ENCODE measurements at regions not wholly inside any gene's neighbourhood (a gene's known extent, or its start where the extent isn't known, plus 50 kb on each side); places are given as distances from the start of the nearest gene placed in this dataset.

- no peak overlapping the region for H3K4me3 ChIP-seq (ENCODE audit: low read depth, low read length)
- TF ChIP-seq CTCF (IDR thresholded peaks at IDR 0.05; ENCODE audit: insufficient read depth, low read length) = no peak
- no peak for DNase-seq (ENCODE audit: low read depth)
Observed at GRCh38 chr16:72471317-72471924, 299.5 kb upstream of the PMFBP1 start.

- no peak for DNase-seq (ENCODE audit: low read depth)
- no peak overlapping the region for H3K4me3 ChIP-seq (ENCODE audit: low read depth, low read length)
- TF ChIP-seq CTCF (IDR thresholded peaks at IDR 0.05; ENCODE audit: insufficient read depth, low read length) = no peak
Observed at GRCh38 chr16:72470541-72470940, 298.6 kb upstream of the PMFBP1 start.

GRCh38 chr16:72469932-72470331, 298.0 kb upstream of the PMFBP1 start:
- H3K4me3 ChIP-seq (ENCODE audit: low read depth, low read length) = no peak overlapping the region
- TF ChIP-seq CTCF (IDR thresholded peaks at IDR 0.05; ENCODE audit: insufficient read depth, low read length) = no peak
- no peak for DNase-seq (ENCODE audit: low read depth)

- DNase-seq (ENCODE audit: low read depth) = peak; percentile 52
- no peak for TF ChIP-seq CTCF (IDR thresholded peaks at IDR 0.05; ENCODE audit: insufficient read depth, low read length)
- no peak overlapping the region for H3K4me3 ChIP-seq (ENCODE audit: low read depth, low read length)
Observed at GRCh38 chr16:72468582-72468981, 296.6 kb upstream of the PMFBP1 start.

GRCh38 chr16:72467157-72467759, 295.3 kb upstream of the PMFBP1 start:
- no peak overlapping the region for H3K4me3 ChIP-seq (ENCODE audit: low read depth, low read length)
- peak; percentile 80 for DNase-seq (ENCODE audit: low read depth)
- peak; percentile 82 for TF ChIP-seq CTCF (IDR thresholded peaks at IDR 0.05; ENCODE audit: insufficient read depth, low read length)

- H3K4me3 ChIP-seq (ENCODE audit: low read depth, low read length) = no peak overlapping the region
- DNase-seq (ENCODE audit: low read depth) = no peak
- TF ChIP-seq CTCF (IDR thresholded peaks at IDR 0.05; ENCODE audit: insufficient read depth, low read length) = no peak
Observed at GRCh38 chr16:72464597-72465368, 292.8 kb upstream of the PMFBP1 start.

All from fibroblast of the aortic adventitia (primary cell).